ENCODE measurements at regions not wholly inside any gene's neighbourhood (a gene's known extent, or its start where the extent isn't known, plus 50 kb on each side); places are given as distances from the start of the nearest gene placed in this dataset.

- TF ChIP-seq, protein P1, sequence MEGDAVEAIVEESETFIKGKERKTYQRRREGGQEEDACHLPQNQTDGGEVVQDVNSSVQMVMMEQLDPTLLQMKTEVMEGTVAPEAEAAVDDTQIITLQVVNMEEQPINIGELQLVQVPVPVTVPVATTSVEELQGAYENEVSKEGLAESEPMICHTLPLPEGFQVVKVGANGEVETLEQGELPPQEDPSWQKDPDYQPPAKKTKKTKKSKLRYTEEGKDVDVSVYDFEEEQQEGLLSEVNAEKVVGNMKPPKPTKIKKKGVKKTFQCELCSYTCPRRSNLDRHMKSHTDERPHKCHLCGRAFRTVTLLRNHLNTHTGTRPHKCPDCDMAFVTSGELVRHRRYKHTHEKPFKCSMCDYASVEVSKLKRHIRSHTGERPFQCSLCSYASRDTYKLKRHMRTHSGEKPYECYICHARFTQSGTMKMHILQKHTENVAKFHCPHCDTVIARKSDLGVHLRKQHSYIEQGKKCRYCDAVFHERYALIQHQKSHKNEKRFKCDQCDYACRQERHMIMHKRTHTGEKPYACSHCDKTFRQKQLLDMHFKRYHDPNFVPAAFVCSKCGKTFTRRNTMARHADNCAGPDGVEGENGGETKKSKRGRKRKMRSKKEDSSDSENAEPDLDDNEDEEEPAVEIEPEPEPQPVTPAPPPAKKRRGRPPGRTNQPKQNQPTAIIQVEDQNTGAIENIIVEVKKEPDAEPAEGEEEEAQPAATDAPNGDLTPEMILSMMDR (conservative IDR thresholded peaks at IDR 0.05; ENCODE audit: low read length): no peak
- no peak for TF ChIP-seq EZH2phosphoT487 (IDR thresholded peaks at IDR 0.05; ENCODE audit: borderline replicate concordance, low read depth, low read length)
- Histone ChIP-seq H3K36me3 (ENCODE audit: insufficient read depth, low read length) (no peaks in the 10 kb centered on the region), H2AFZ (ENCODE audit: low read length) (no peak overlapping the region), H3K27ac (ENCODE audit: low read depth, low read length, poor library complexity, severe bottlenecking) (no peak overlapping the region), H3K4me2 (ENCODE audit: low read length) (no peak overlapping the region), H3K9me3 (ENCODE audit: low read length) (peaks cover 11% of the 10 kb centered on the region; the same call in 1 of the 2 replicates), H3K4me3 (ENCODE audit: low read depth, low read length, poor library complexity, severe bottlenecking) (no peak overlapping the region), H4K20me1 (ENCODE audit: insufficient read depth, low read length) (no peaks in the 10 kb centered on the region), H3K4me1 (ENCODE audit: insufficient read depth, low read length, poor library complexity, severe bottlenecking) (no peaks in the 10 kb centered on the region), H3K9me2 (ENCODE audit: insufficient read depth, low read length) (no peaks in the 10 kb centered on the region), H3K79me2 (ENCODE audit: insufficient read depth, low read depth, low read length) (no peaks in the 10 kb centered on the region)
- no TSS peak for BruUV-seq (replicated peaks)
- ChIA-PET POLR2A (no interaction called here), CTCF (ENCODE audit: unreplicated experiment) (no interaction called here)
- intact Hi-C loops (cut with micrococcal nuclease; ENCODE audit: unreplicated experiment): no loop called here
- DNase-seq (ENCODE audit: low spot score): no peak
Observed at GRCh38 chr6:166803471-166803870, 152.9 kb downstream of the RNASET2 start.

DNA sequence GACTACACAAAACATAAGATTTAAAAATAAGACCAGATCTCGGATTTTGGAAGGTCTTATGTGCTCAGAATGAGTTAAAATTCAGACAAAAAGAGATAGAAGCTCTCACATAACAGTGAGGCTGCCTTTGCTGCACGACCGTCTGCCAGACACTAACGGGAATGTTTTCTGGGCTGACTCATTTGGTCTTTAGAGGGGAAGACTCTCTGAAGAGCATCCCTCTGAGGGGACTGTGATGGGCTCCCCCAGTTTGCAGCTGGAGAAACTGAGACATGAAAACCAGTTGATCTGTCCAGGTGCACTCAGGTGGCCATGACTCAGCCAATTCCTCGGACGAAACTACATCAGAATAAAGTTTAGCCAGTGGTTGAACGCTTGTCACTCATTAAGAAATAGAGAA is 153.9 kb downstream of the RNASET2 start:
- H3K9me3 ChIP-seq (ENCODE audit: low read length): peaks cover 11% of the 10 kb centered on the region; the same call in 1 of the 2 replicates
- H2AFZ ChIP-seq (ENCODE audit: low read length): no peak overlapping the region
- no peak for DNase-seq (ENCODE audit: low spot score)
- no peaks in the 10 kb centered on the region for H3K36me3 ChIP-seq (ENCODE audit: insufficient read depth, low read length)
- no peaks in the 10 kb centered on the region for H4K20me1 ChIP-seq (ENCODE audit: insufficient read depth, low read length)
- POLR2A ChIA-PET: no interaction called here
- no TSS peak for BruUV-seq (replicated peaks)
- no peak overlapping the region for H3K4me2 ChIP-seq (ENCODE audit: low read length)
- no peaks in the 10 kb centered on the region for H3K4me1 ChIP-seq (ENCODE audit: insufficient read depth, low read length, poor library complexity, severe bottlenecking)
- no peaks in the 10 kb centered on the region for H3K9me2 ChIP-seq (ENCODE audit: insufficient read depth, low read length)
- no peaks in the 10 kb centered on the region for H3K79me2 ChIP-seq (ENCODE audit: insufficient read depth, low read depth, low read length)
- H3K27ac ChIP-seq (ENCODE audit: low read depth, low read length, poor library complexity, severe bottlenecking): no peak overlapping the region
- CTCF ChIA-PET (ENCODE audit: unreplicated experiment): no interaction called here
- H3K4me3 ChIP-seq (ENCODE audit: low read depth, low read length, poor library complexity, severe bottlenecking): no peak overlapping the region
- intact Hi-C loops (cut with micrococcal nuclease; ENCODE audit: unreplicated experiment): no loop called here
- TF ChIP-seq, protein P1 (conservative IDR thresholded peaks at IDR 0.05; ENCODE audit: low read length): no peak
- no peak for TF ChIP-seq EZH2phosphoT487 (IDR thresholded peaks at IDR 0.05; ENCODE audit: borderline replicate concordance, low read depth, low read length)

DNA sequence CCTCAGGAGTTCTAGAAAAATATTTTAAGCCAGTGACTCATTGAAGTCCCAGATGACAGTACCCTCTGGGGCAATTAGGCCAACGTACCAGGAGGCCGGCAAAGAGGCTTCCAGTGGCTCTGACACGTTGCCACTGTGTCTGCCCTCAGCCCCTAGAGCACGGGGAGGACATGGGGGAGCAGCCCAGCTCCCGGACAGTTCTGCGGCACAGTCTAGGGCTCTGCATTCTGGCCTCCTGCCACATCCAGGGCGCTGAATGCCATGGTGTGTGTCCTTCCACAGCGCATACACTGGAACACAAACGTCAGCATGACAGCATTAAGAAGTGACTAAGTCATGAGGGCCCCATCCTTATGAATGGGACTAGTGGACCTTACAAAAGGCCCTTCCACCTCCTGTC is 156.2 kb downstream of the RNASET2 start:
- POLR2A ChIA-PET: no interaction called here
- CTCF ChIA-PET (ENCODE audit: unreplicated experiment): no interaction called here

More for the DNA sequence above, 156.2 kb downstream of the RNASET2 start:
- intact Hi-C loops (cut with micrococcal nuclease; ENCODE audit: unreplicated experiment): no loop called here
- TF ChIP-seq, protein P1 (conservative IDR thresholded peaks at IDR 0.05; ENCODE audit: low read length): no peak
- Histone ChIP-seq H3K4me1 (ENCODE audit: insufficient read depth, low read length, poor library complexity, severe bottlenecking) (no peaks in the 10 kb centered on the region), H3K4me3 (ENCODE audit: low read depth, low read length, poor library complexity, severe bottlenecking) (no peak overlapping the region), H4K20me1 (ENCODE audit: insufficient read depth, low read length) (no peaks in the 10 kb centered on the region), H3K9me3 (ENCODE audit: low read length) (no peaks in the 10 kb centered on the region), H3K9me2 (ENCODE audit: insufficient read depth, low read length) (no peaks in the 10 kb centered on the region), H3K36me3 (ENCODE audit: insufficient read depth, low read length) (no peaks in the 10 kb centered on the region), H3K4me2 (ENCODE audit: low read length) (no peak overlapping the region), H3K79me2 (ENCODE audit: insufficient read depth, low read depth, low read length) (no peaks in the 10 kb centered on the region), H3K27ac (ENCODE audit: low read depth, low read length, poor library complexity, severe bottlenecking) (no peak overlapping the region), H2AFZ (ENCODE audit: low read length) (no peak overlapping the region)
- no TSS peak for BruUV-seq (replicated peaks)
- DNase-seq (ENCODE audit: low spot score): no peak
